ENCODE measurements at regions not wholly inside any gene's neighbourhood (a gene's known extent, or its start where the extent isn't known, plus 50 kb on each side); places are given as distances from the start of the nearest gene placed in this dataset.

- H3K4me1 Mint-ChIP-seq = peaks cover 4% of the 10 kb centered on the region
- no peaks in the 10 kb centered on the region for H3K36me3 ChIP-seq (ENCODE audit: control insufficient read depth, insufficient read depth, low read length)
- DNase-seq = no peak
- no peak overlapping the region for H3K27ac ChIP-seq (ENCODE audit: low read depth, low read length)
- H3K9me3 ChIP-seq (ENCODE audit: control insufficient read depth, low read length) = no peaks in the 10 kb centered on the region
- no peaks in the 10 kb centered on the region for H3K9me3 Mint-ChIP-seq
- no peak overlapping the region for H3K4me3 ChIP-seq (ENCODE audit: low read length)
- no peaks in the 10 kb centered on the region for H3K36me3 Mint-ChIP-seq (ENCODE audit: low read depth)
- H3K9ac ChIP-seq (ENCODE audit: extremely low read depth, low read length, poor library complexity, severe bottlenecking) = no peak overlapping the region
- no peaks in the 10 kb centered on the region for H3K4me1 ChIP-seq (ENCODE audit: control insufficient read depth, insufficient read depth, low read length)
- peaks cover 27% of the 10 kb centered on the region for H3K27me3 ChIP-seq (ENCODE audit: control insufficient read depth, insufficient read depth, low read length, poor library complexity, severe bottlenecking)
- no peak overlapping the region for H3K27ac Mint-ChIP-seq
- 38 to 54% methylated on average over 1 of the region's 1 CpG for WGBS, 2 experiments (ENCODE audit: insufficient coverage in 1 of 2, insufficient read length in 1 of 2)
- peaks cover 53% of the 10 kb centered on the region for H3K27me3 Mint-ChIP-seq (ENCODE audit: insufficient read depth)
- no peak for TF ChIP-seq CTCF (conservative IDR thresholded peaks at IDR 0.05)
- no peak overlapping the region for H3K4me3 Mint-ChIP-seq
Measured at GRCh38 chr14:80005561-80005960, 205.7 kb downstream of the DIO2 start.

- Mint-ChIP-seq H3K9me3 (peaks cover 1% of the 10 kb centered on the region), H3K4me3 (no peak overlapping the region), H3K27me3 (ENCODE audit: insufficient read depth) (peaks cover 58% of the 10 kb centered on the region), H3K36me3 (ENCODE audit: low read depth) (no peaks in the 10 kb centered on the region), H3K4me1 (peaks cover 4% of the 10 kb centered on the region), H3K27ac (no peak overlapping the region)
- Histone ChIP-seq H3K36me3 (ENCODE audit: control insufficient read depth, insufficient read depth, low read length) (no peaks in the 10 kb centered on the region), H3K4me3 (ENCODE audit: low read length) (no peak overlapping the region), H3K4me1 (ENCODE audit: control insufficient read depth, insufficient read depth, low read length) (no peaks in the 10 kb centered on the region), H3K27ac (ENCODE audit: low read depth, low read length) (no peak overlapping the region), H3K9me3 (ENCODE audit: control insufficient read depth, low read length) (no peaks in the 10 kb centered on the region), H3K27me3 (ENCODE audit: control insufficient read depth, insufficient read depth, low read length, poor library complexity, severe bottlenecking) (peaks cover 27% of the 10 kb centered on the region), H3K9ac (ENCODE audit: extremely low read depth, low read length, poor library complexity, severe bottlenecking) (no peak overlapping the region)
- no peak for DNase-seq
- no peak for TF ChIP-seq CTCF (conservative IDR thresholded peaks at IDR 0.05)
- WGBS, 2 experiments (ENCODE audit: insufficient coverage in 1 of 2, insufficient read length in 1 of 2) = 69 to 79% methylated on average over 3 of the region's 3 CpGs
Measured at GRCh38 chr14:80004871-80005270, 206.4 kb downstream of the DIO2 start.

GRCh38 chr14:80003138-80003537, 208.2 kb downstream of the DIO2 start:
- no peak overlapping the region for H3K27ac ChIP-seq (ENCODE audit: low read depth, low read length)
- DNase-seq = no peak
- 83 to 90% methylated on average over 2 to 4 of the region's 4 CpGs for WGBS, 2 experiments (ENCODE audit: insufficient coverage in 1 of 2, insufficient read length in 1 of 2)
- H3K9ac ChIP-seq (ENCODE audit: extremely low read depth, low read length, poor library complexity, severe bottlenecking) = no peak overlapping the region
- Mint-ChIP-seq H3K36me3 (ENCODE audit: low read depth) (no peaks in the 10 kb centered on the region), H3K4me1 (no peaks in the 10 kb centered on the region), H3K27ac (no peak overlapping the region), H3K4me3 (no peak overlapping the region), H3K27me3 (ENCODE audit: insufficient read depth) (peaks cover 65% of the 10 kb centered on the region), H3K9me3 (peaks cover 3% of the 10 kb centered on the region)
- no peaks in the 10 kb centered on the region for H3K9me3 ChIP-seq (ENCODE audit: control insufficient read depth, low read length)
- no peaks in the 10 kb centered on the region for H3K36me3 ChIP-seq (ENCODE audit: control insufficient read depth, insufficient read depth, low read length)
- H3K4me1 ChIP-seq (ENCODE audit: control insufficient read depth, insufficient read depth, low read length) = no peaks in the 10 kb centered on the region
- TF ChIP-seq CTCF (conservative IDR thresholded peaks at IDR 0.05) = no peak
- H3K4me3 ChIP-seq (ENCODE audit: low read length) = no peak overlapping the region
- peaks cover 28% of the 10 kb centered on the region for H3K27me3 ChIP-seq (ENCODE audit: control insufficient read depth, insufficient read depth, low read length, poor library complexity, severe bottlenecking)

Data from endodermal cell (in vitro differentiated cells).